Adrenal gland (tissue), 5 donors: ENCODE measurements at regions not wholly inside any gene's neighbourhood (a gene's known extent, or its start where the extent isn't known, plus 50 kb on each side); places are given as distances from the start of the nearest gene placed in this dataset.

ENCODE experiments used
- CTCF ChIP-seq, 6 experiments: fragments of 450-650 bp in 4 of 6; fragments of 200-600 bp in 2 of 6; sonication (generic) in 1 of 6; IDR thresholded peaks; 1 replicate in 5 of 6; 2 replicates in 1 of 6; pipeline versions ENCODE4 v1.5.1 to v1.8.0; 2016 to 2021; ENCODE audit warnings: antibody characterized with exemption in 6 of 6, mild to moderate bottlenecking in 2 of 6, moderate library complexity in 1 of 6
- POLR2A ChIP-seq, 2 donors: fragments of 450-650 bp; IDR thresholded peaks; one replicate each; pipeline ENCODE4 v1.6.1; 2017; ENCODE audit warnings: antibody characterized with exemption in 2 of 2, mild to moderate bottlenecking in 2 of 2, moderate library complexity in 1 of 2
- donor health status: DM: no; HTN: no; CAD: no.

GRCh38 chrX:138929926-138930582 lies 218.5 kb upstream of the FGF13 start:
- TF ChIP-seq CTCF (IDR thresholded peaks at IDR 0.05) (no peak), POLR2A (IDR thresholded peaks at IDR 0.05) (no peak)
